ENCODE measurements at regions not wholly inside any gene's neighbourhood (a gene's known extent, or its start where the extent isn't known, plus 50 kb on each side); places are given as distances from the start of the nearest gene placed in this dataset.
"Not testable (repeated sequence)": the region's sequence is repeated elsewhere in the genome, so short reads cannot be mapped to it uniquely, and the experiment has no call there.

GRCh38 chr12:92987362-92987761 is 58.3 kb upstream of the EEA1 start:
- peak; percentile 80 for DNase-seq (ENCODE audit: low spot score)

- DNase-seq (ENCODE audit: low spot score) = peak; percentile 15
Measured at GRCh38 chr12:92987846-92988621, 58.9 kb upstream of the EEA1 start.

- no peak for DNase-seq (ENCODE audit: low spot score)
Measured at GRCh38 chr12:92988622-92989130, 59.6 kb upstream of the EEA1 start.

GRCh38 chr12:92989715-92990484 is 60.8 kb upstream of the EEA1 start:
- no peak for DNase-seq (ENCODE audit: low spot score)

- DNase-seq (ENCODE audit: low spot score) = no peak
Measured at GRCh38 chr12:92991134-92991533, 62.0 kb upstream of the EEA1 start.

- no peak for DNase-seq (ENCODE audit: low spot score)
Measured at GRCh38 chr12:92992041-92992440, 62.9 kb upstream of the EEA1 start.

GRCh38 chr12:92993259-92993658 is 64.2 kb upstream of the EEA1 start:
- DNase-seq (ENCODE audit: low spot score) = no peak

- no peak for DNase-seq (ENCODE audit: low spot score)
Measured at GRCh38 chr12:92995258-92995903, 66.3 kb upstream of the EEA1 start.

GRCh38 chr12:93000026-93000425 is 70.9 kb upstream of the EEA1 start:
- no peak for DNase-seq (ENCODE audit: low spot score)

GRCh38 chr12:93001407-93001806 is 72.3 kb upstream of the EEA1 start:
- DNase-seq (ENCODE audit: low spot score) = no peak

- DNase-seq (ENCODE audit: low spot score) = peak; percentile 51
Measured at GRCh38 chr12:93002293-93003054, 73.4 kb upstream of the EEA1 start.

- DNase-seq (ENCODE audit: low spot score) = no peak
Measured at GRCh38 chr12:93003531-93004239, 74.6 kb upstream of the EEA1 start.

GRCh38 chr12:93005928-93006392 is 76.9 kb upstream of the EEA1 start:
- DNase-seq (ENCODE audit: low spot score) = no peak

- no peak for DNase-seq (ENCODE audit: low spot score)
Measured at GRCh38 chr12:93006471-93007208, 77.5 kb upstream of the EEA1 start.

- no peak for DNase-seq (ENCODE audit: low spot score)
Measured at GRCh38 chr12:93007544-93007943, 78.4 kb upstream of the EEA1 start.

GRCh38 chr12:93008044-93008778 is 79.1 kb upstream of the EEA1 start:
- no peak for DNase-seq (ENCODE audit: low spot score)

- not testable (repeated sequence) for DNase-seq (ENCODE audit: low spot score)
Measured at GRCh38 chr12:93008880-93009279, 79.8 kb upstream of the EEA1 start.

GRCh38 chr12:93009533-93009932 is 80.4 kb upstream of the EEA1 start:
- no peak for DNase-seq (ENCODE audit: low spot score)

GRCh38 chr12:93010461-93010860 is 81.4 kb upstream of the EEA1 start:
- DNase-seq (ENCODE audit: low spot score) = no peak

- no peak for DNase-seq (ENCODE audit: low spot score)
Measured at GRCh38 chr12:93011100-93011499, 82.0 kb upstream of the EEA1 start.
